ENCODE measurements at regions not wholly inside any gene's neighbourhood (a gene's known extent, or its start where the extent isn't known, plus 50 kb on each side); places are given as distances from the start of the nearest gene placed in this dataset.
A peak's percentile ranks its signal among the peaks of the same experiment; 100 is the strongest.

DNA sequence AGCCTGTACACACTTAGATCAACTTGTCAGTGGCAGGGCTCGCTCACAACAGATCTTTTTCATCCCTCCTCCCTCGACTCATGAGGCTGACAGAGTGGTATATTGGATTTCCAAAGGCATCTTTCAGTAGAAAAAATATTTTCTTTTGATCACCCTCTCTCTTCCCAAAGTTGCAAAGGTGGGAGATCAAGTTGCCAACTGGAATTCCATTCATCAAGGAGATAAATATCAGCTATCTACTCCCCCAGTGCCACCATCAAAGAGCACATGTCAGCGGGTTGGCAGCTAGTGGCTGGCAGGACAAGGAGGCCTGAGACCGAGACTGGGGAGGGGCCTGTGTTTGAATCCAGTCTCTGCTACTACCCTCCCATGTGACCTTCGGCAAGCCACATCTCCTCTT, 539.7 kb upstream of the CDH11 start:
- H3K4me1 ChIP-seq (ENCODE audit: insufficient read depth, low read length), result peaks cover 70% of the 10 kb centered on the region
- BruUV-seq (replicated peaks), result no TSS peak
- H3K9ac ChIP-seq (ENCODE audit: low read length), result no peak overlapping the region
- CTCF ChIA-PET, result no interaction called here
- DNase-seq, result no peak
- TF ChIP-seq EZH2 (IDR thresholded peaks at IDR 0.05; ENCODE audit: low read length, unreplicated experiment), result no peak
- TF ChIP-seq, protein P1, sequence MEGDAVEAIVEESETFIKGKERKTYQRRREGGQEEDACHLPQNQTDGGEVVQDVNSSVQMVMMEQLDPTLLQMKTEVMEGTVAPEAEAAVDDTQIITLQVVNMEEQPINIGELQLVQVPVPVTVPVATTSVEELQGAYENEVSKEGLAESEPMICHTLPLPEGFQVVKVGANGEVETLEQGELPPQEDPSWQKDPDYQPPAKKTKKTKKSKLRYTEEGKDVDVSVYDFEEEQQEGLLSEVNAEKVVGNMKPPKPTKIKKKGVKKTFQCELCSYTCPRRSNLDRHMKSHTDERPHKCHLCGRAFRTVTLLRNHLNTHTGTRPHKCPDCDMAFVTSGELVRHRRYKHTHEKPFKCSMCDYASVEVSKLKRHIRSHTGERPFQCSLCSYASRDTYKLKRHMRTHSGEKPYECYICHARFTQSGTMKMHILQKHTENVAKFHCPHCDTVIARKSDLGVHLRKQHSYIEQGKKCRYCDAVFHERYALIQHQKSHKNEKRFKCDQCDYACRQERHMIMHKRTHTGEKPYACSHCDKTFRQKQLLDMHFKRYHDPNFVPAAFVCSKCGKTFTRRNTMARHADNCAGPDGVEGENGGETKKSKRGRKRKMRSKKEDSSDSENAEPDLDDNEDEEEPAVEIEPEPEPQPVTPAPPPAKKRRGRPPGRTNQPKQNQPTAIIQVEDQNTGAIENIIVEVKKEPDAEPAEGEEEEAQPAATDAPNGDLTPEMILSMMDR (conservative IDR thresholded peaks at IDR 0.05; ENCODE audit: low read depth, low read length), result no peak
- TF ChIP-seq EZH2phosphoT487 (IDR thresholded peaks at IDR 0.05; ENCODE audit: borderline replicate concordance, low read length), result no peak
- no peaks in the 10 kb centered on the region for H3K36me3 ChIP-seq (ENCODE audit: low read depth, low read length)
- no peaks in the 10 kb centered on the region for H3K27me3 ChIP-seq (ENCODE audit: low read length)
- no peak overlapping the region for H3K27ac ChIP-seq (ENCODE audit: low read length)
- POLR2A ChIA-PET (ENCODE audit: unreplicated experiment), result no interaction called here
- no peaks in the 10 kb centered on the region for H3K79me2 ChIP-seq (ENCODE audit: low read length)
- ATAC-seq, result no peak
- no peak overlapping the region for H2AFZ ChIP-seq (ENCODE audit: low read length)
- H3F3A ChIP-seq (ENCODE audit: low read length, unreplicated experiment), result no peaks in the 10 kb centered on the region
- H4K20me1 ChIP-seq (ENCODE audit: low read length), result no peaks in the 10 kb centered on the region
- intact Hi-C loops (cut with micrococcal nuclease), result no loop called here
- no peaks in the 10 kb centered on the region for H3K9me3 ChIP-seq (ENCODE audit: low read length)
- H3K4me3 ChIP-seq (ENCODE audit: low read length), result no peak overlapping the region
- no peaks in the 10 kb centered on the region for H3K9me2 ChIP-seq (replicated peaks; ENCODE audit: low read length)
- no peak overlapping the region for H3K4me2 ChIP-seq (ENCODE audit: low read length)

DNA sequence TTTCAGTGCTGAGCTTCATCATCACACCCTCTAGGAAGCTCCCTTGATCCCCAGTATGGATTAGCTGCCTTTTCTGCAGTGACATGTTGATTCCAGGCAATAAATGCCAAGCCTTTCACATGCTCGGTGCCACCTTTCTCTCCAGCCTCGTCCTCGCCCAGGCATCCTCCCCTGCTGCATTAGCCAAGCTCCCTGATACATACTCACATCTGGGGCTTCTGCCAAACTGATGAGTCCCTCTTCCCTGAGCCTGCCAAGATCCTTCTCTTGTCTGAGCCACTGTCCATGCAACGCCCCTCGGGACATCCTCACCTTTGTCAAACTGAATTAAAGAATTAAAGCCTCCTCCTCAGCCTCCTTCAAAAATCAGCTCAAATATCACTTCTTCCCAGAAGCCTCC, 538.5 kb upstream of the CDH11 start:
- peaks cover 58% of the 10 kb centered on the region for H3K4me1 ChIP-seq (ENCODE audit: insufficient read depth, low read length)
- no peaks in the 10 kb centered on the region for H4K20me1 ChIP-seq (ENCODE audit: low read length)
- no peak overlapping the region for H3K4me3 ChIP-seq (ENCODE audit: low read length)
- H3K9ac ChIP-seq (ENCODE audit: low read length), result peak overlapping the region; percentile 18
- ATAC-seq (peak; percentile 40), DNase-seq (peak; percentile 84)
- intact Hi-C loops (cut with micrococcal nuclease), result no loop called here
- CTCF ChIA-PET, result no interaction called here
- H3K9me2 ChIP-seq (replicated peaks; ENCODE audit: low read length), result no peaks in the 10 kb centered on the region
- peak overlapping the region; percentile 99 for H3K27ac ChIP-seq (ENCODE audit: low read length)
- no peaks in the 10 kb centered on the region for H3K9me3 ChIP-seq (ENCODE audit: low read length)
- no peaks in the 10 kb centered on the region for H3F3A ChIP-seq (ENCODE audit: low read length, unreplicated experiment)
- POLR2A ChIA-PET (ENCODE audit: unreplicated experiment), result no interaction called here
- no peak for TF ChIP-seq EZH2phosphoT487 (IDR thresholded peaks at IDR 0.05; ENCODE audit: borderline replicate concordance, low read length)
- TF ChIP-seq, protein P1 (conservative IDR thresholded peaks at IDR 0.05; ENCODE audit: low read depth, low read length), result no peak
- TF ChIP-seq EZH2 (IDR thresholded peaks at IDR 0.05; ENCODE audit: low read length, unreplicated experiment), result no peak
- peak overlapping the region; percentile 36 for H3K4me2 ChIP-seq (ENCODE audit: low read length)
- no peaks in the 10 kb centered on the region for H3K79me2 ChIP-seq (ENCODE audit: low read length)
- no TSS peak for BruUV-seq (replicated peaks)
- no peak overlapping the region for H2AFZ ChIP-seq (ENCODE audit: low read length)
- H3K36me3 ChIP-seq (ENCODE audit: low read depth, low read length), result no peaks in the 10 kb centered on the region
- H3K27me3 ChIP-seq (ENCODE audit: low read length), result no peaks in the 10 kb centered on the region

DNA sequence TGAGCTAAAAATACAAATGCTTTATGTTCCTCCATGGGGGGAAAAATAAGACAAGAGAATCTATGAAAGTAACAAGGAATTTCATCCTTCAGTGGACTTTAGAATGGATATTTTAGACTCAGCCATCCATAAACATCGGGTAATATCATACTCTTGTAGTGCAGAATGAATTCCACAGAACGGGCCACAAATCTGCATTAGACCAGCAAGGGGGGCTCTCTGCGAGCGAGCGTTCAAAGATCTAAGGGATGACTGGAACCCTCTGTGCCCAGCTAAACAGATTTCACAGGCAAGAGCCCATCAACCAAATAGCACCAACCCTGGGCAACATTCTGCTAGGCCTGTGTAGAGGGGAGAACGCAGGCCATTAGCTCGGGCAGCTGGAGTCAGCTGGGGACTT, 537.9 kb upstream of the CDH11 start:
- no peaks in the 10 kb centered on the region for H3F3A ChIP-seq (ENCODE audit: low read length, unreplicated experiment)
- no peak overlapping the region for H2AFZ ChIP-seq (ENCODE audit: low read length)
- H3K9ac ChIP-seq (ENCODE audit: low read length), result peak overlapping the region; percentile 18
- peak overlapping the region; percentile 36 for H3K4me2 ChIP-seq (ENCODE audit: low read length)
- DNase-seq (no peak), ATAC-seq (no peak)
- no peaks in the 10 kb centered on the region for H3K9me2 ChIP-seq (replicated peaks; ENCODE audit: low read length)
- TF ChIP-seq EZH2 (IDR thresholded peaks at IDR 0.05; ENCODE audit: low read length, unreplicated experiment) (no peak), EZH2phosphoT487 (IDR thresholded peaks at IDR 0.05; ENCODE audit: borderline replicate concordance, low read length) (no peak)
- TF ChIP-seq, protein P1 (conservative IDR thresholded peaks at IDR 0.05; ENCODE audit: low read depth, low read length), result no peak
- H3K36me3 ChIP-seq (ENCODE audit: low read depth, low read length), result no peaks in the 10 kb centered on the region
- no peak overlapping the region for H3K4me3 ChIP-seq (ENCODE audit: low read length)
- peak overlapping the region; percentile 99 for H3K27ac ChIP-seq (ENCODE audit: low read length)
- CTCF ChIA-PET, result no interaction called here
- peaks cover 53% of the 10 kb centered on the region for H3K4me1 ChIP-seq (ENCODE audit: insufficient read depth, low read length)
- H3K27me3 ChIP-seq (ENCODE audit: low read length), result no peaks in the 10 kb centered on the region
- BruUV-seq (replicated peaks), result no TSS peak
- POLR2A ChIA-PET (ENCODE audit: unreplicated experiment), result no interaction called here
- no peaks in the 10 kb centered on the region for H4K20me1 ChIP-seq (ENCODE audit: low read length)
- intact Hi-C loops (cut with micrococcal nuclease), result loop anchor here (2.0 to 10.0 kb wide), 5 partner anchors 225 to 615 kb away; partner anchors contain the start of gene CDH11
- H3K79me2 ChIP-seq (ENCODE audit: low read length), result no peaks in the 10 kb centered on the region
- H3K9me3 ChIP-seq (ENCODE audit: low read length), result no peaks in the 10 kb centered on the region
